HT1080 (cell line): ENCODE measurements at regions not wholly inside any gene's neighbourhood (a gene's known extent, or its start where the extent isn't known, plus 50 kb on each side); places are given as distances from the start of the nearest gene placed in this dataset.
"Not testable (repeated sequence)": the region's sequence is repeated elsewhere in the genome, so short reads cannot be mapped to it uniquely, and the experiment has no call there.

Experiments
- DNase-seq: peaks from one replicate; pipeline ENCODE4 v3.0.0-alpha.2; 2015; ENCODE audit warnings: low read depth

GRCh38 chr6:167470101-167470835 lies 145.4 kb downstream of the TTLL2 start:
- DNase-seq: no peak

GRCh38 chr6:167470836-167471547 lies 146.1 kb downstream of the TTLL2 start:
- DNase-seq: no peak

GRCh38 chr6:167471548-167471930 lies 146.7 kb downstream of the TTLL2 start:
- no peak for DNase-seq

GRCh38 chr6:167472148-167472547 lies 147.3 kb downstream of the TTLL2 start:
- no peak for DNase-seq

GRCh38 chr6:167472880-167473279 lies 148.0 kb downstream of the TTLL2 start:
- DNase-seq: no peak

- no peak for DNase-seq
Observed at GRCh38 chr6:167474171-167474570, 149.3 kb downstream of the TTLL2 start.

- DNase-seq: no peak
Observed at GRCh38 chr6:167474725-167475124, 149.8 kb downstream of the TTLL2 start.

GRCh38 chr6:167475947-167476346 lies 151.1 kb downstream of the TTLL2 start:
- DNase-seq: no peak

- DNase-seq: no peak
Observed at GRCh38 chr6:167476844-167477595, 152.1 kb downstream of the TTLL2 start.

- DNase-seq: no peak
Observed at GRCh38 chr6:167477688-167478087, 152.8 kb downstream of the TTLL2 start.

GRCh38 chr6:167479301-167479700 lies 154.4 kb downstream of the TTLL2 start:
- no peak for DNase-seq

GRCh38 chr6:167479901-167480648 lies 155.2 kb downstream of the TTLL2 start:
- no peak for DNase-seq

GRCh38 chr6:167481307-167481926 lies 156.5 kb downstream of the TTLL2 start:
- no peak for DNase-seq

- DNase-seq: not testable (repeated sequence)
Observed at GRCh38 chr6:167482801-167483200, 157.9 kb downstream of the TTLL2 start.

GRCh38 chr6:167485186-167485978 lies 160.5 kb downstream of the TTLL2 start:
- no peak for DNase-seq

GRCh38 chr6:167487749-167488664 lies 163.1 kb downstream of the TTLL2 start:
- DNase-seq: no peak

GRCh38 chr6:167491438-167492099 lies 166.7 kb downstream of the TTLL2 start:
- DNase-seq: no peak

- no peak for DNase-seq
Observed at GRCh38 chr6:167492100-167492449, 167.2 kb downstream of the TTLL2 start.

- DNase-seq: no peak
Observed at GRCh38 chr6:167493310-167493709, 168.4 kb downstream of the TTLL2 start.
